Gastroesophageal sphincter (tissue), 4 donors: ENCODE measurements at regions not wholly inside any gene's neighbourhood (a gene's known extent, or its start where the extent isn't known, plus 50 kb on each side); places are given as distances from the start of the nearest gene placed in this dataset.

Experiments
- ATAC-seq: fragments of 150-250 bp; one replicate; pipeline ENCODE4 v1.9.1; 2016; ENCODE audit warnings: mild to moderate bottlenecking, moderate library complexity
- H3K27ac ChIP-seq, 4 donors: fragments of 200-600 bp; sonication (generic) in 3 of 4; 1 replicate in 3 of 4; 2 replicates in 1 of 4; pipeline ENCODE4 v1.5.1; 2016 to 2019
- H3K27me3 ChIP-seq: fragments of 200-600 bp; sonication (generic); one replicate; pipeline ENCODE4 v1.5.1; 2019
- H3K36me3 ChIP-seq, 2 donors: fragments of 200-600 bp; sonication (generic); one replicate each; pipeline ENCODE4 v1.5.1; 2019; ENCODE audit warnings: control low read depth in 1 of 2
- H3K4me1 ChIP-seq, 3 donors: fragments of 200-600 bp; sonication (generic); 1 replicate in 2 of 3; 2 replicates in 1 of 3; pipeline ENCODE4 v1.5.1; 2016 to 2019; ENCODE audit warnings: control low read depth in 2 of 3
- H3K4me3 ChIP-seq, 2 donors: fragments of 200-600 bp; sonication (generic); one replicate each; pipeline ENCODE4 v1.5.1; 2019; ENCODE audit warnings: mild to moderate bottlenecking in 1 of 2, moderate library complexity in 1 of 2
- H3K9me3 ChIP-seq, 3 donors: fragments of 200-600 bp; sonication (generic); one replicate each; pipeline ENCODE4 v1.5.1; 2017 to 2019; ENCODE audit warnings: control low read depth in 2 of 3
- CTCF ChIP-seq, 4 experiments: fragments of 200-600 bp in 2 of 4; fragments of 450-650 bp in 2 of 4; sonication (generic) in 1 of 4; IDR thresholded peaks; one replicate each; pipeline ENCODE4 v1.5.1; 2017 to 2019; ENCODE audit warnings: antibody characterized with exemption in 4 of 4, mild to moderate bottlenecking in 2 of 4, moderate library complexity in 2 of 4
- EP300 ChIP-seq: sonication (generic); formaldehyde crosslinking; IDR thresholded peaks from one replicate; pipeline ENCODE4 v1.6.1; 2017; ENCODE audit warnings: antibody characterized with exemption, mild to moderate bottlenecking
- POLR2A ChIP-seq, 2 donors: fragments of 450-650 bp; IDR thresholded peaks; one replicate each; pipeline ENCODE4 v1.6.1; 2017; ENCODE audit warnings: antibody characterized with exemption in 2 of 2, mild to moderate bottlenecking in 2 of 2, moderate library complexity in 1 of 2
- POLR2AphosphoS5 ChIP-seq: sonication (generic); formaldehyde crosslinking; IDR thresholded peaks from one replicate; pipeline ENCODE4 v1.6.1; 2017; ENCODE audit warnings: antibody characterized with exemption
- WGBS, 2 donors: methylation state at CpG; one replicate each; pipeline ENCODE4 v1.1.5; 2018; ENCODE audit warnings: low coverage in 1 of 2; 5-methylcytosine and 5-hydroxymethylcytosine counted together

- Histone ChIP-seq H3K27me3 (no peaks in the 10 kb centered on the region), H3K4me3 (no peak overlapping the region), H3K27ac (no peak overlapping the region), H3K4me1 (no peaks in the 10 kb centered on the region), H3K9me3 (no peaks in the 10 kb centered on the region), H3K36me3 (no peaks in the 10 kb centered on the region)
- ATAC-seq: no peak
- TF ChIP-seq CTCF (IDR thresholded peaks at IDR 0.05) (no peak), EP300 (no peak), POLR2A (IDR thresholded peaks at IDR 0.05) (no peak), POLR2AphosphoS5 (no peak)
- WGBS, 2 donors: 61 to 67% methylated on average over 3 of the region's 3 CpGs
These were observed 269.4 kb upstream of the ARRDC4 start for GRCh38 chr15:97691078-97691477.

- H3K36me3 ChIP-seq: no peaks in the 10 kb centered on the region
- H3K27ac ChIP-seq: no peak overlapping the region
- H3K4me1 ChIP-seq: no peaks in the 10 kb centered on the region
- no peaks in the 10 kb centered on the region for H3K9me3 ChIP-seq
- TF ChIP-seq CTCF (IDR thresholded peaks at IDR 0.05): no peak
- TF ChIP-seq POLR2AphosphoS5: no peak
- no peak for TF ChIP-seq POLR2A (IDR thresholded peaks at IDR 0.05)
- no peak for TF ChIP-seq EP300
- no peak for ATAC-seq
- no peaks in the 10 kb centered on the region for H3K27me3 ChIP-seq
- H3K4me3 ChIP-seq: no peak overlapping the region
- WGBS, 2 donors: 65 to 67% methylated on average over 1 to 5 of the region's 5 CpGs
These were observed 268.7 kb upstream of the ARRDC4 start for GRCh38 chr15:97691799-97692198.

- 43 to 67% methylated on average over 5 to 9 of the region's 17 CpGs for WGBS, 2 donors
- H3K4me1 ChIP-seq: no peaks in the 10 kb centered on the region
- no peak for ATAC-seq
These were observed 268.0 kb upstream of the ARRDC4 start for GRCh38 chr15:97692301-97693015.

GRCh38 chr15:97694456-97694855 lies 266.0 kb upstream of the ARRDC4 start:
- no peaks in the 10 kb centered on the region for H3K4me1 ChIP-seq
- ATAC-seq: no peak
- 100% methylated on average over 4 of the region's 7 CpGs; no CpG with 5 or more reads in 1 of the 2 donors for WGBS, 2 donors
- H3K27me3 ChIP-seq: no peaks in the 10 kb centered on the region
- H3K9me3 ChIP-seq: no peaks in the 10 kb centered on the region
- H3K36me3 ChIP-seq: no peaks in the 10 kb centered on the region
- TF ChIP-seq POLR2A (IDR thresholded peaks at IDR 0.05) (no peak), POLR2AphosphoS5 (no peak), CTCF (IDR thresholded peaks at IDR 0.05) (no peak), EP300 (no peak)
- H3K4me3 ChIP-seq: no peak overlapping the region
- no peak overlapping the region for H3K27ac ChIP-seq

More at GRCh38 chr15:97692301-97693015, 268.0 kb upstream of the ARRDC4 start:
- Histone ChIP-seq H3K36me3 (no peaks in the 10 kb centered on the region), H3K27ac (no peak overlapping the region), H3K4me3 (no peak overlapping the region), H3K27me3 (no peaks in the 10 kb centered on the region), H3K9me3 (no peaks in the 10 kb centered on the region)
- no peak for TF ChIP-seq POLR2A (IDR thresholded peaks at IDR 0.05)
- no peak for TF ChIP-seq CTCF (IDR thresholded peaks at IDR 0.05)
- no peak for TF ChIP-seq POLR2AphosphoS5
- TF ChIP-seq EP300: no peak

- H3K27me3 ChIP-seq: no peaks in the 10 kb centered on the region
- no peak for ATAC-seq
- no peaks in the 10 kb centered on the region for H3K4me1 ChIP-seq
- no peak for TF ChIP-seq POLR2A (IDR thresholded peaks at IDR 0.05)
- TF ChIP-seq EP300: no peak
- no peak for TF ChIP-seq CTCF (IDR thresholded peaks at IDR 0.05)
- no peak for TF ChIP-seq POLR2AphosphoS5
- H3K4me3 ChIP-seq: no peak overlapping the region
- no peaks in the 10 kb centered on the region for H3K9me3 ChIP-seq
- H3K36me3 ChIP-seq: no peaks in the 10 kb centered on the region
- no peak overlapping the region for H3K27ac ChIP-seq
- 83 to 90% methylated on average over 5 of the region's 5 CpGs for WGBS, 2 donors
These were observed 257.1 kb upstream of the ARRDC4 start for GRCh38 chr15:97703400-97703799.
